OCI-LY7 (cell line): ENCODE measurements at regions not wholly inside any gene's neighbourhood (a gene's known extent, or its start where the extent isn't known, plus 50 kb on each side); places are given as distances from the start of the nearest gene placed in this dataset.

Source experiments
- BruUV-seq: library from RNA; stranded (reverse); fragments of 400-500 nt; replicated peaks from 2 replicates; lab custom pipeline; 2021; lab: Mats Ljungman, UMichigan
- CTCF ChIA-PET: fragments of 300-600 bp; sonication (Branson Sonifier 250); formaldehyde crosslinking; loops from one replicate; lab custom pipeline; 2022; ENCODE audit warnings: antibody characterized with exemption; ENCODE audit not compliant: unreplicated experiment; lab: Charles Lee
- POLR2A ChIA-PET: fragments of 300-600 bp; sonication (Branson Sonifier 250); formaldehyde crosslinking; loops from one replicate; lab custom pipeline; 2022; ENCODE audit warnings: antibody characterized with exemption; lab: Charles Lee
- DNase-seq: peaks from one replicate; pipeline ENCODE4 v3.0.0-alpha.2; 2015; ENCODE audit warnings: low spot score
- H2AFZ ChIP-seq: fragments of 200-600 bp; sonication (generic), shearing (Covaris generic); 2 replicates; pipeline ENCODE4 v1.6.1; 2014; ENCODE audit warnings: mild to moderate bottlenecking, antibody characterized with exemption, low read length, moderate library complexity
- H3K27ac ChIP-seq: fragments of 200-600 bp; sonication (generic); 2 replicates; pipeline ENCODE4 v1.5.1; 2014; ENCODE audit warnings: mixed run types, low read depth, mild to moderate bottlenecking, moderate library complexity, low read length, inconsistent platforms; ENCODE audit not compliant: poor library complexity, severe bottlenecking
- H3K36me3 ChIP-seq: fragments of 200-600 bp; sonication (generic); 2 replicates; pipeline ENCODE4 v1.6.1; 2014; ENCODE audit warnings: mild to moderate bottlenecking, antibody characterized with exemption, low read length, moderate library complexity, mixed read lengths; ENCODE audit not compliant: insufficient read depth
- H3K4me1 ChIP-seq: fragments of 200-600 bp; sonication (generic); 2 replicates; pipeline ENCODE4 v1.5.1; 2014; ENCODE audit warnings: mild to moderate bottlenecking, low read length; ENCODE audit not compliant: insufficient read depth, poor library complexity, severe bottlenecking
- H3K4me2 ChIP-seq: fragments of 200-600 bp; sonication (generic); 2 replicates; pipeline ENCODE4 v1.6.1; 2014; ENCODE audit warnings: mild to moderate bottlenecking, low read length
- H3K4me3 ChIP-seq: fragments of 200-600 bp; sonication (generic); 2 replicates; pipeline ENCODE4 v1.5.1; 2014; ENCODE audit warnings: mild to moderate bottlenecking, low read depth, low read length; ENCODE audit not compliant: poor library complexity, severe bottlenecking
- H3K79me2 ChIP-seq: fragments of 200-600 bp; sonication (generic); 2 replicates; pipeline ENCODE4 v1.6.1; 2016; ENCODE audit warnings: low read depth, mild to moderate bottlenecking, low read length, moderate library complexity, mixed read lengths; ENCODE audit not compliant: insufficient read depth
- H3K9me2 ChIP-seq: fragments of 200-600 bp; sonication (generic); 2 replicates; pipeline ENCODE4 v1.6.1; 2016; ENCODE audit warnings: mild to moderate bottlenecking, low read length, mixed read lengths; ENCODE audit not compliant: insufficient read depth
- H3K9me3 ChIP-seq: fragments of 200-600 bp; sonication (generic); 2 replicates; pipeline ENCODE4 v1.6.1; 2014; ENCODE audit warnings: mild to moderate bottlenecking, mixed run types, low read length, mixed read lengths
- H4K20me1 ChIP-seq: fragments of 200-600 bp; sonication (generic); 2 replicates; pipeline ENCODE4 v1.6.1; 2014; ENCODE audit warnings: mild to moderate bottlenecking, antibody characterized with exemption, low read length, moderate library complexity, mixed read lengths; ENCODE audit not compliant: insufficient read depth
- EZH2phosphoT487 ChIP-seq: fragments of 200-600 bp; sonication (generic); IDR thresholded peaks from 2 replicates; pipeline ENCODE4 v1.6.1; 2018; ENCODE audit warnings: low read depth, borderline replicate concordance, mild to moderate bottlenecking, mixed run types, antibody characterized with exemption, low read length, moderate library complexity, mixed read lengths
- intact Hi-C: fragments of 100-400 bp; cut with micrococcal nuclease; formaldehyde crosslinking; loops from one replicate; pipeline ENCODE4 v1.10.0; 2022; ENCODE audit not compliant: unreplicated experiment
- TF ChIP-seq, protein P1 (sequence below): fragments of 200-600 bp; sonication (generic); conservative IDR thresholded peaks from 2 replicates; pipeline ENCODE4 v1.5.1; 2014; ENCODE audit warnings: mild to moderate bottlenecking, antibody characterized with exemption, low read length, moderate library complexity, mixed read lengths

DNA sequence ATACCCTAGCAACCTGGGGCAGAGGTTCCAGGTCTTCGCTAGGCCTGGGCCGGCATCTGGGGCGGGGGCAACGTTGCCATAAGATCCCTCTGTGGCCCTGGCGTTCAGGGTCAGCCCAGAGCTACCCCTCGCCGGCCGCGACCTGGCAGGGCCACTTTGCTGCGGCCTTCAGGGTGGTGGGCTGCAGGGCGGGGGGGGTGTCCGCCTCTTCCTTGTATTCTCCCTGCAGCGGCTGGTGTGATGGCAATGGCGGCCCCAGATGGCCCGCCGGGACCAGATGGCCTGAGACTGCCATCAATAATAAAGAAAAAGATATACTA lies 539.2 kb upstream of the POT1 start:
- no peaks in the 10 kb centered on the region for H3K9me2 ChIP-seq
- no peak overlapping the region for H3K4me3 ChIP-seq
- no peaks in the 10 kb centered on the region for H3K4me1 ChIP-seq
- ChIA-PET POLR2A (no interaction called here), CTCF (no interaction called here)
- no peak overlapping the region for H3K27ac ChIP-seq
- TF ChIP-seq, protein P1, sequence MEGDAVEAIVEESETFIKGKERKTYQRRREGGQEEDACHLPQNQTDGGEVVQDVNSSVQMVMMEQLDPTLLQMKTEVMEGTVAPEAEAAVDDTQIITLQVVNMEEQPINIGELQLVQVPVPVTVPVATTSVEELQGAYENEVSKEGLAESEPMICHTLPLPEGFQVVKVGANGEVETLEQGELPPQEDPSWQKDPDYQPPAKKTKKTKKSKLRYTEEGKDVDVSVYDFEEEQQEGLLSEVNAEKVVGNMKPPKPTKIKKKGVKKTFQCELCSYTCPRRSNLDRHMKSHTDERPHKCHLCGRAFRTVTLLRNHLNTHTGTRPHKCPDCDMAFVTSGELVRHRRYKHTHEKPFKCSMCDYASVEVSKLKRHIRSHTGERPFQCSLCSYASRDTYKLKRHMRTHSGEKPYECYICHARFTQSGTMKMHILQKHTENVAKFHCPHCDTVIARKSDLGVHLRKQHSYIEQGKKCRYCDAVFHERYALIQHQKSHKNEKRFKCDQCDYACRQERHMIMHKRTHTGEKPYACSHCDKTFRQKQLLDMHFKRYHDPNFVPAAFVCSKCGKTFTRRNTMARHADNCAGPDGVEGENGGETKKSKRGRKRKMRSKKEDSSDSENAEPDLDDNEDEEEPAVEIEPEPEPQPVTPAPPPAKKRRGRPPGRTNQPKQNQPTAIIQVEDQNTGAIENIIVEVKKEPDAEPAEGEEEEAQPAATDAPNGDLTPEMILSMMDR: no peak
- no peak for TF ChIP-seq EZH2phosphoT487
- intact Hi-C loops: no loop called here
- no peak overlapping the region for H3K4me2 ChIP-seq
- no peaks in the 10 kb centered on the region for H3K79me2 ChIP-seq
- H4K20me1 ChIP-seq: no peaks in the 10 kb centered on the region
- no peaks in the 10 kb centered on the region for H3K9me3 ChIP-seq
- no peaks in the 10 kb centered on the region for H3K36me3 ChIP-seq
- BruUV-seq: no TSS peak
- H2AFZ ChIP-seq: no peak overlapping the region
- DNase-seq: no peak

DNA sequence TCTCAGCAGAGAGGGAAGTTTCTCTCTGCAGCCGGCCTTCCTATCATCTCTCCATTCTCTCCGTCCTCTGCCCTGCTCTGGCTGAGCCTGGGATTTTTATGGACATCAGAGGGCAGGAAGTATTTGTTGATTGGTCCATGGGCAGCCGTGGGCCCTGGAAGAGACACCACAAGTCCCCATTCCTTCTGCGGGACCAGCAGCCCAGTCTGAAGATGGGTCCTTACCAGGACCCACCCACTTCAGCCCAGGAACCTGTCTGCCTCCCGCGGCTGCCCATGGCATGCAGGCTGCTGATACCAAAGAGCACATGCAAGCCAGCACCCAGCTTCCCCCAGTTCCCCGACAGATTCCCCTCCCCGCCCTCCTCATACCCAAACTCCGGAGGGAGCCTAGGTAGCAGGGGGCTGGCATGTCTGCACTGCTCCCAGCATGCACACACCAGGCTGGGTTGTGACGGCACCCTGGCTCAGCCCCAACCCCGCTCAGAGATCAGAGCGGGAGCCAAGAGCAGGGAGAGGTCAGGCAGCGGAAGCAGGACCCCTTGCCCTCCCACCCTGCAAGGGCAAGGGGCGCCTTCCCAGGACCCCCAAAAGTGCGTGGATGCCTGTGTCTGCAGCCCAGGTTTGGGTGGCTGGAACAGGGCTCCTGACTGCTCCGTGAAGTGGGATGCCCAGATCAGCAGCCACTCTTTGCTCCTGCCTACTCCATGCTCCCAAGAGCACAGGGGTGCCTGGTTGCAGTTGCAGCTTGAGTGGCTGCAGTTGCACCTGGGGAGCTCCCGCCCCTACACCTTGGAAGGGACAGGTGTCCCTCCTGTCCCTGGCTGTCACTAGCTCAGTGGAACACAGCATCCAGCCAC lies 538.6 kb upstream of the POT1 start:
- no TSS peak for BruUV-seq
- TF ChIP-seq, protein P1: no peak
- Histone ChIP-seq H3K4me3 (no peak overlapping the region), H3K79me2 (no peaks in the 10 kb centered on the region), H3K9me2 (no peaks in the 10 kb centered on the region), H3K27ac (no peak overlapping the region), H3K4me2 (no peak overlapping the region), H3K36me3 (no peaks in the 10 kb centered on the region), H3K4me1 (no peaks in the 10 kb centered on the region), H2AFZ (no peak overlapping the region), H3K9me3 (no peaks in the 10 kb centered on the region), H4K20me1 (no peaks in the 10 kb centered on the region)
- ChIA-PET CTCF (no interaction called here), POLR2A (interaction anchor here (1.4 kb wide), 1 partner anchor 13 kb away, joined by 3 read pairs; no protein-coding TSS in a partner anchor)
- DNase-seq: no peak
- intact Hi-C loops: no loop called here

DNA sequence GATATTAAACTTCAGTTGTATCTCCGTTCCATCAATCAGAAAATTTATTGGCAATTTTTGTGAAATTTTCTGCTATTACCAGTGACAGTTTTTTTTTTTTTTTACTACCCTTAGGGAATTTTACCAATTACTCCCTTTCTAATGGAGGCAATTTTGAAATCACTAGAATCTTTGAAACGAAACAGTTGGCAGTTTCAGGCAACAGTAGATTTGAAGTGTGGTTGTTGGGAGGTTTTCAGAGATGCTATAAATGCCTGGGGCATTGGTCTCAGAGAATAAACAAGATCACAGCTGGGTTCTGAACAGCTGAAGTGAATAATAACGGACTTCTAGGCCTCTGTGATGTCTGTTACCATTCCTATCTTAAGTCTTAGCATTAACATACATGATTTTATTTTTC lies 535.9 kb upstream of the POT1 start:
- ChIA-PET POLR2A (interaction anchor here (0.6 kb wide), 1 partner anchor 1704 kb away, joined by 3 read pairs; no protein-coding TSS in a partner anchor), CTCF (no interaction called here)
- TF ChIP-seq EZH2phosphoT487: no peak
- TF ChIP-seq, protein P1: no peak
- H2AFZ ChIP-seq: no peak overlapping the region
- H3K27ac ChIP-seq: no peak overlapping the region
- no peaks in the 10 kb centered on the region for H3K9me3 ChIP-seq
- no peaks in the 10 kb centered on the region for H4K20me1 ChIP-seq
- H3K36me3 ChIP-seq: no peaks in the 10 kb centered on the region
- BruUV-seq: no TSS peak
- intact Hi-C loops: no loop called here
- H3K79me2 ChIP-seq: no peaks in the 10 kb centered on the region
- DNase-seq: no peak
- H3K9me2 ChIP-seq: no peaks in the 10 kb centered on the region
- H3K4me3 ChIP-seq: no peak overlapping the region
- no peaks in the 10 kb centered on the region for H3K4me1 ChIP-seq
- no peak overlapping the region for H3K4me2 ChIP-seq
